IgD-negative memory B cell (primary cell): ENCODE measurements at regions not wholly inside any gene's neighbourhood (a gene's known extent, or its start where the extent isn't known, plus 50 kb on each side); places are given as distances from the start of the nearest gene placed in this dataset.
A peak's percentile ranks its signal among the peaks of the same experiment; 100 is the strongest.

Experiments used
- H3K27ac Mint-ChIP-seq, 3 donors: one replicate each; pipeline ENCODE4 v1.8.0; 2020 to 2022; ENCODE audit warnings: mild to moderate bottlenecking in 3 of 3, mixed read lengths in 3 of 3, moderate library complexity in 1 of 3
- H3K27me3 Mint-ChIP-seq: one replicate; pipeline ENCODE4 v1.8.0; 2021; ENCODE audit warnings: mixed read lengths
- H3K36me3 Mint-ChIP-seq: one replicate; pipeline ENCODE4 v1.8.0; 2020; ENCODE audit warnings: mild to moderate bottlenecking, mixed read lengths
- H3K4me1 Mint-ChIP-seq, 3 donors: one replicate each; pipeline ENCODE4 v1.8.0; 2020 to 2022; ENCODE audit warnings: mixed read lengths in 3 of 3, mild to moderate bottlenecking in 1 of 3
- H3K4me3 Mint-ChIP-seq, 4 donors: one replicate each; pipeline ENCODE4 v1.8.0; 2020 to 2022; ENCODE audit warnings: mild to moderate bottlenecking in 4 of 4, mixed read lengths in 4 of 4, moderate library complexity in 3 of 4
- H3K9me3 Mint-ChIP-seq, 3 donors: one replicate each; pipeline ENCODE4 v1.8.0; 2020 to 2021; ENCODE audit warnings: mixed read lengths in 3 of 3, mild to moderate bottlenecking in 1 of 3

GRCh38 chr12:84627593-84627992 lies 285.0 kb downstream of the SLC6A15 start:
- H3K36me3 Mint-ChIP-seq = no peaks in the 10 kb centered on the region
- H3K4me3 Mint-ChIP-seq = no peak overlapping the region
- peaks cover 0 to 4% (median 0%) of the 10 kb centered on the region in 3 donors for H3K9me3 Mint-ChIP-seq
- no peaks in the 10 kb centered on the region for H3K27me3 Mint-ChIP-seq
- H3K27ac Mint-ChIP-seq = no peak overlapping the region
- no peaks in the 10 kb centered on the region for H3K4me1 Mint-ChIP-seq

GRCh38 chr12:84624601-84625000 lies 288.0 kb downstream of the SLC6A15 start:
- H3K9me3 Mint-ChIP-seq = peaks cover 0 to 4% (median 0%) of the 10 kb centered on the region in 3 donors
- H3K27me3 Mint-ChIP-seq = no peaks in the 10 kb centered on the region
- H3K27ac Mint-ChIP-seq = no peak overlapping the region
- no peak overlapping the region for H3K4me3 Mint-ChIP-seq
- no peaks in the 10 kb centered on the region for H3K4me1 Mint-ChIP-seq
- no peaks in the 10 kb centered on the region for H3K36me3 Mint-ChIP-seq

GRCh38 chr12:84619053-84619571 lies 293.5 kb downstream of the SLC6A15 start:
- Mint-ChIP-seq H3K36me3 (no peaks in the 10 kb centered on the region), H3K4me1 (no peaks in the 10 kb centered on the region), H3K27ac (no peak overlapping the region), H3K4me3 (no peak overlapping the region), H3K9me3 (peaks cover 0 to 6% (median 2%) of the 10 kb centered on the region in 3 donors), H3K27me3 (no peaks in the 10 kb centered on the region)

DNA sequence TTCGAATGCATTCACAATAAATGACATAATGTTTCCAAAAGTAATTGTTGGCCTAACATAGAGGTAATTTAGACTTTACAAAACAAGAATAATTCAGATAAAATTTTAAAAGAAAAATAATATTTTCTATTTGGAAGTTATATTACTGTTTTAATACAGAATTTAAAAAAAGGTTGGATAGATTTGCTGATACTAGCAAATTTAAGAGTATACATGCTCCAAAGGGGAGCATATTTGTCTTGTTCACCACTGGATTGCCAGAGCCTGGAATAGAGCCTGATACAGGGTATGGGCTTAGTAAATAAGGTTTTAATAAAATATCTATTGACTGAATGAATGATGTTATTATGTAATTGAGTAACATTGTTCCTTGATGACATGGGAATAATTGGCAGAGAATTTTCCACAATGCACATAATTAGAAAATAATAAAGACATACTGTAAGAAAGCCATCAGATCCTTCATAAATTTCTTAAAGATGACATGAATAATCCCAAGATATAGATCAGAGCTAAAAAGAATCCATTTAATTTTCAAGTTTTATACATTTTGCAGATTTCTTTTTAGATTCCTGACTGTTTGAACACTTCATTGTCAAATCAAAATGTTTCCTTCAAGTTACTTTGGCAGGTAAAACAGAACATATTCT lies 305.3 kb downstream of the SLC6A15 start:
- no peak overlapping the region for H3K27ac Mint-ChIP-seq
- no peaks in the 10 kb centered on the region for H3K4me1 Mint-ChIP-seq
- H3K27me3 Mint-ChIP-seq = no peaks in the 10 kb centered on the region
- H3K4me3 Mint-ChIP-seq = no peak overlapping the region
- H3K9me3 Mint-ChIP-seq = peaks cover 0 to 8% (median 5%) of the 10 kb centered on the region in 3 donors
- no peaks in the 10 kb centered on the region for H3K36me3 Mint-ChIP-seq

GRCh38 chr12:84605983-84606382 lies 306.6 kb downstream of the SLC6A15 start:
- H3K27me3 Mint-ChIP-seq = no peaks in the 10 kb centered on the region
- no peaks in the 10 kb centered on the region for H3K36me3 Mint-ChIP-seq
- H3K4me3 Mint-ChIP-seq = peak overlapping the region in 1 of 4 donors; percentile 35
- no peak overlapping the region for H3K27ac Mint-ChIP-seq
- peaks cover 0 to 5% (median 1%) of the 10 kb centered on the region in 3 donors for H3K9me3 Mint-ChIP-seq
- H3K4me1 Mint-ChIP-seq = no peaks in the 10 kb centered on the region

GRCh38 chr12:84604551-84604950 lies 308.0 kb downstream of the SLC6A15 start:
- Mint-ChIP-seq H3K27ac (no peak overlapping the region), H3K4me1 (no peaks in the 10 kb centered on the region), H3K36me3 (no peaks in the 10 kb centered on the region), H3K4me3 (no peak overlapping the region), H3K9me3 (peaks cover 0 to 5% (median 1%) of the 10 kb centered on the region in 3 donors), H3K27me3 (no peaks in the 10 kb centered on the region)

DNA sequence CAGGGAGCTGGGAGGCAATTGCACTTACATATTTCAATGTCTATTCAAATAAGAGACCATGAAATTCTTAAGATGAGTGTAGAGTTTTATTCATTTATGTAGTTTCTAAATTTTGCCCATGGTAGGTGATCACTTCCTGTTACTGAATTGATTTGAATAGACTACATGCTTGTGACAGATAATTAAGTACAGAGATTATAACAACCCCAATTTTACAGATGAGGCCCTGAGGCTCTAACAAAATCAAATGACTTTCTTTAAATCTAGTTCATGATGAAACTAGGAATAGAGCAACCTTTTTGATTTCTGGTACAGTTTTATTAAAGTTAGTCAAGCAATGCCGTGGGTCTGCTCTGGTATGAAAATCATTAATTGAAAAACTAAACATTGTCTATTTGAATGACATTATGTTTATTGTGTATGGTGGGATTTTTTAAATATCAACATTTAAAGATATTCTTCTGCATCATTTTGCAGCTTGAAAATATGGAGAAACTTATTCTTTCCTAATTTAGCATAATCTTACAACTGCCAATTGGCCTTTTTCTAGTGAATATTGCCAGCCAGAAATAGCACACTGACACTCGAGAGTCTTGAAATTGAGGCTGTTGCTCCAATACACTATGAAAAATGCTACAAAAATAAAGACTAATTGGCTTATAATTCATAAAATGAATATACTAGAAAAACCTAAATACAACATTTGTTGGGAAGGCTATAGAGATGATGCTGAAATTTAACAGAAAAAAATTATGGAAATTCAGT lies 308.9 kb downstream of the SLC6A15 start:
- Mint-ChIP-seq H3K27ac (no peak overlapping the region), H3K27me3 (no peaks in the 10 kb centered on the region), H3K4me3 (no peak overlapping the region), H3K36me3 (no peaks in the 10 kb centered on the region), H3K4me1 (no peaks in the 10 kb centered on the region), H3K9me3 (peaks cover 0 to 5% (median 1%) of the 10 kb centered on the region in 3 donors)

DNA sequence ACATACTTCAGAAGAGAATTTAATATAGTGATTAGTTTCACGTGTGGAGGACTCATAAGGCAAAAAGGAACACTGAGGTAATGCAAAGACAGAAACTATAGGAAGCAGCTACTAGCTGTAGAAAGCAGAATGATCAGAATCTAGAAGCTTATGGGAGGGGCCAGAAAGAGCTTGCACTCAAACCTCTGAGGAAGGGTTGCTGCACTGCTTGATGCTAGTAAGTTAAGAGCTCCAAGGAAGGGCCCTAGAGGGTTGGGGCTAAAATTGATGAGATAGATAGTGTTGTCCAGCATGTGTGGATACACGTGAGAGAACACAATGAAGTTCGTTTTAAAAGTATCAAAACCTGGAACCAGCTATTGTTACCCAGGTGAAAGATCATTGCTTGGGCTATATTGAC lies 311.1 kb downstream of the SLC6A15 start:
- Mint-ChIP-seq H3K27ac (no peak overlapping the region), H3K36me3 (peaks cover 2% of the 10 kb centered on the region), H3K4me3 (no peak overlapping the region), H3K27me3 (no peaks in the 10 kb centered on the region), H3K4me1 (no peaks in the 10 kb centered on the region), H3K9me3 (peaks cover 1 to 5% (median 2%) of the 10 kb centered on the region in 3 donors)

- Mint-ChIP-seq H3K27me3 (no peaks in the 10 kb centered on the region), H3K4me3 (no peak overlapping the region), H3K36me3 (peaks cover 2% of the 10 kb centered on the region), H3K4me1 (no peaks in the 10 kb centered on the region), H3K9me3 (peaks cover 0 to 5% (median 2%) of the 10 kb centered on the region in 3 donors), H3K27ac (no peak overlapping the region)
Measured at GRCh38 chr12:84599539-84599938, 313.1 kb downstream of the SLC6A15 start.

DNA sequence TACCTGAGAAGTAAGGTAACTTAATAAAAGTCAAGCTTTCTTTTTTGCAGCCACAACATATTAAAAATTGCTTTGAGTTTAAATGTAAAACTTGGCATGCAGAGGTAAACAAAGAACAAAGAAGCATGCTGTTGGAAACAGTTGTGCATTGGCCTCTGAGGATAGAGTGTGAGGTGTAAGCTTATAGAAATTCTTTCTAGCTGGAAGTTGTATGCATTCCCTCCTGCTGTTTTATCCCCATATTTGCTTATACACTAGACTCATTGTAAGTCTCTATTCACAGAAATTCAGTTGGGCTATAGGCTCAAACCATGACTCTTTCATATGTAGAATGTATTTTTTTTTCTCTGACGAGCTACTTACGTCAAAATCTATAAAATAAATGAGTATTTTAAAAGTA lies 316.3 kb downstream of the SLC6A15 start:
- Mint-ChIP-seq H3K36me3 (peaks cover 2% of the 10 kb centered on the region), H3K27me3 (no peaks in the 10 kb centered on the region), H3K4me1 (no peaks in the 10 kb centered on the region), H3K4me3 (no peak overlapping the region), H3K27ac (no peak overlapping the region), H3K9me3 (peaks cover 0 to 2% (median 1%) of the 10 kb centered on the region in 3 donors)

DNA sequence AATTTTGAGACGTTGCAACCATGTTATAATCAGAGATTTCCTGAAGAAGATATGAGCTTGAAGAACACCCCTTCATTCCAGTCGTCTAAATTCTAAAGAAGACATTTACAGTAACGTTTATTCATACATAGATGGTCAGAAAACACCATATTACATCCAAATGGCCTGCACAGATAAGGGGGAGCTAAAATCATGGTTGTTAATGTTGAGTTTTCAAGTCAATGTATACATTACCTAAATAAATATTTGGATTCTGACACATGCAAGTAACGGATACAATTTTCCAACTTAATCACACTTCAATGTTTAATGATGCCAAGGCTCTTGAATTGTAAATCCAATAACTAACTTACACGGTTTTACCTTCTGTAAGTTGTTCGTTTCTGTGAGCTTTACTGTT lies 318.4 kb downstream of the SLC6A15 start:
- no peak overlapping the region for H3K27ac Mint-ChIP-seq
- no peaks in the 10 kb centered on the region for H3K4me1 Mint-ChIP-seq
- no peak overlapping the region for H3K4me3 Mint-ChIP-seq
- no peaks in the 10 kb centered on the region for H3K27me3 Mint-ChIP-seq
- H3K9me3 Mint-ChIP-seq = peaks cover 0 to 2% (median 1%) of the 10 kb centered on the region in 3 donors
- peaks cover 2% of the 10 kb centered on the region for H3K36me3 Mint-ChIP-seq

DNA sequence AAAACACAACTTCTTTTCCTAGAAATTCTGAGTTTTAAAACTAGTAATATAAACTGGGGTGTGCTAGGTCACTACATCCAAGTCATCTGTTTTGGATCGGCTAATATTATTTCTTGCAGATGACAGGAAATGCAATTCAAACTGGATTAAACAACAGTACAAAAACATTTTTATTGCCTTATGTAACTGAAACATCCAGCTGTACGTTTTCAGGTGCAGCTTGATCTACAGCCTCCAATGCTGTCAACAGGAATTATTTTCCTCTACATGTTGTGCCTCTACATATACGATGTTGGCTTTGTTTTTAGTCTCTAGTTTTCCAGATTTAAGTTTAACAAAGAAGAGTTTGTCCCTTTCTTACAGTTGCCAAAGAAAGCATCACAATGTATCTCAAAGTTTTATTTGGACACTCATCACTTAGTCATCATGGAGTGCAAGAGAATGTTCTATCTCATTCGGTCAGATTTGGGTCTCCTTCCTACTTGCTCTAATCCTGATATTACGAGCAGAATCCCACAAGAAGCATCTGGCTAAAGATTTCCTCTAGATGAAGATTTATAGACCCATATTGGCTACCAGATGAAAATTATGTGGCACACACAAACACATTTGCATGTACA lies 326.7 kb downstream of the SLC6A15 start:
- H3K27me3 Mint-ChIP-seq = no peaks in the 10 kb centered on the region
- no peak overlapping the region for H3K4me3 Mint-ChIP-seq
- no peaks in the 10 kb centered on the region for H3K36me3 Mint-ChIP-seq
- no peaks in the 10 kb centered on the region for H3K4me1 Mint-ChIP-seq
- no peak overlapping the region for H3K27ac Mint-ChIP-seq
- H3K9me3 Mint-ChIP-seq = peaks cover 0 to 4% (median 1%) of the 10 kb centered on the region in 3 donors

DNA sequence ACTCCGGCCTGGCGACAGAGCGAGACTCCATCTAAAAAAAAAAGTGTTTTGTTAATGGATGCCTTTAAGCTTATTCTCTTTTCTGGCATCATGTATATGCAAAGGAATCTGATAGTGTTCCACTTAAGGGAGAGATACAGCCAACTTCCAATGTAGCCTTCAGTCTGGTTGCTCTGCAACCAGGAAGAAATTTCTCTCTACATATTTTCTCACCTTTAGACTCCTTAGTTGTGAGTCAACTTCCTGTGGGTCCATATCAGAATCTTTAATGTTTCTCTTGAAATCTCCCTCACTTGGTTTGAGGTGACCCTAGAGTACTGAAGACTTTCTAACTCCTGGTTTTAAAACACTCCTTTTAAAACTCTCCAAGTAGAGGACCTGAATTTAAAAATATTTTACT lies 340.4 kb downstream of the SLC6A15 start:
- H3K4me1 Mint-ChIP-seq = no peaks in the 10 kb centered on the region
- H3K9me3 Mint-ChIP-seq = peaks cover 1 to 9% (median 7%) of the 10 kb centered on the region in 3 donors
- H3K27me3 Mint-ChIP-seq = no peaks in the 10 kb centered on the region
- H3K36me3 Mint-ChIP-seq = peaks cover 2% of the 10 kb centered on the region
- H3K4me3 Mint-ChIP-seq = no peak overlapping the region
- H3K27ac Mint-ChIP-seq = no peak overlapping the region

DNA sequence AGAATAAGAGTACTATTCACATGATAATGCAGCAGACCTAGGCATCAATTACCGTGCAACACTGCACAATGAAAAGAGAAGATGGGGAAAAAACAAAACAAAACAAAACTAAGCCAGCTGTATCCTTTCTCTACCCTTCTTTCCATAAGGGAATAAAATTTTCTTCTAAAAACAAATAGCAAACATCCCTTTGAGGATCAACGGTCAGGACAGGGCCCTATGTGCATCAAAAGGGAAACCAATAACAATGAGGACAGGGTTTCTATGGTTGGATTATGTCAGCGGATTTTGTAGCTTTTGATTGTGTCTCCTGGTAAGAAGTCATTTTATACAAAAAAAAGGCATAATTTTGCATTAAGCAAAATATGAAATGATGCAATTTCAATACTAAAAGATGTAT lies 350.3 kb downstream of the SLC6A15 start:
- Mint-ChIP-seq H3K9me3 (peaks cover 0 to 10% (median 2%) of the 10 kb centered on the region in 3 donors), H3K4me3 (no peak overlapping the region), H3K4me1 (no peaks in the 10 kb centered on the region), H3K27me3 (no peaks in the 10 kb centered on the region), H3K36me3 (no peaks in the 10 kb centered on the region), H3K27ac (no peak overlapping the region)

DNA sequence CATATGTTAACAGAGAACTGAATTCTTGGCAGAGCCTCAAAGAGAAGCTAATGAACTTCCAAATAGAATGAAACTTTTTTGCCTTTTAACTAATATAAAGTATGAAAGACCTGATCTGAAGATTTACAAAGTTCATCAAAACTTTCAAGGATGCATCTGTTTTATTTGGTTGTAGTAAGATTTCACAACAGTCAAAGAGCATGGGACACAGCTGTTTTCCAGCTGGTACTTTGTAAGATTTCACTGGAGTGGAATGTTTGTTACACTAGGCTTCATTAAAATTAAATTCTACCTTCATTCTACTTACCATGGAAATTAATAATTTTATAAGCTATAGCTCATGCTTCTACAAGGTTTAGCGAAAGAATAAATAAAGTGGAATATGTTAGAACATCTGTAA lies 351.2 kb downstream of the SLC6A15 start:
- H3K9me3 Mint-ChIP-seq = peaks cover 0 to 3% (median 2%) of the 10 kb centered on the region in 3 donors
- no peak overlapping the region for H3K27ac Mint-ChIP-seq
- no peaks in the 10 kb centered on the region for H3K4me1 Mint-ChIP-seq
- no peaks in the 10 kb centered on the region for H3K36me3 Mint-ChIP-seq
- H3K4me3 Mint-ChIP-seq = no peak overlapping the region
- H3K27me3 Mint-ChIP-seq = no peaks in the 10 kb centered on the region
